RWPE2 (cell line): ENCODE measurements at regions not wholly inside any gene's neighbourhood (a gene's known extent, or its start where the extent isn't known, plus 50 kb on each side); places are given as distances from the start of the nearest gene placed in this dataset.

Experiments
- ATAC-seq: fragments of 200-7000 bp; cut with Tn5 transposase; 3 replicates; pipeline ENCODE4 v1.9.1; 2021; ENCODE audit warnings: low read depth
- DNase-seq: peaks from one replicate; pipeline ENCODE4 v3.0.0-alpha.2; 2020; ENCODE audit warnings: low spot score
- H3K27ac ChIP-seq: fragments of 450-650 bp; 2 replicates; pipeline ENCODE4 v1.5.1; 2017; ENCODE audit warnings: mild to moderate bottlenecking; ENCODE audit not compliant: poor library complexity, severe bottlenecking
- H3K27me3 ChIP-seq: fragments of 250-450 bp; sonication (Bioruptor Pico); 2 replicates; pipeline ENCODE4 v1.5.1; 2021; ENCODE audit warnings: mild to moderate bottlenecking, moderate library complexity; ENCODE audit not compliant: insufficient read depth, poor library complexity, severe bottlenecking
- H3K36me3 ChIP-seq: fragments of 250-450 bp; sonication (Bioruptor Pico); 2 replicates; pipeline ENCODE4 v1.5.1; 2020; ENCODE audit warnings: low read depth, mild to moderate bottlenecking, moderate library complexity
- H3K4me1 ChIP-seq: fragments of 250-450 bp; sonication (Bioruptor Pico); 2 replicates; pipeline ENCODE4 v1.5.1; 2021; ENCODE audit warnings: mild to moderate bottlenecking, moderate library complexity; ENCODE audit not compliant: insufficient read depth, poor library complexity, severe bottlenecking
- H3K4me3 ChIP-seq: fragments of 250-450 bp; sonication (Bioruptor Pico); 2 replicates; pipeline ENCODE4 v1.5.1; 2021; ENCODE audit warnings: mild to moderate bottlenecking, moderate library complexity; ENCODE audit not compliant: severe bottlenecking
- H3K9me3 ChIP-seq: fragments of 250-450 bp; sonication (Bioruptor Pico); 2 replicates; pipeline ENCODE4 v1.5.1; 2021; ENCODE audit warnings: mild to moderate bottlenecking, moderate library complexity; ENCODE audit not compliant: severe bottlenecking
- TF ChIP-seq, protein P1 (sequence below): fragments of 450-650 bp; IDR thresholded peaks from one replicate; pipeline ENCODE4 v1.5.1; 2017; ENCODE audit warnings: mild to moderate bottlenecking, moderate library complexity; ENCODE audit not compliant: poor library complexity, severe bottlenecking

DNA sequence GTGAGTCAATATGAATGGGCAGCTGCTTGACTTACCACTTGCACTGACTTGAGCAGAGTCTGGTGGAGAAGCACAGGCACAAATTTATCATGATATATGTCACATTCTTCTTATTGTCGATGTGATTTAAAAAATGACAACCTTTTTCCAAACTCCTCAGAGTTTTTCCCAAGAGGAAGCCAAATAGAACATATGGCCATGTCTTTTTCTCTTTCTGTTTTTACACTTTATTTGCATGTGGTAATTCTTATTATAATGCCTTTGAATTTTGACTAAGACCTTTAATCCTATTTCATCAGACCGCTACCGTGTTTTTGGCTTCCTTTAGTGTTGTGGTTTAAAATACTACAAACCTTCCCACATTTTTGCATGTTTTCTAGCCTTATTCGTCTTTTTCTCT lies 666.2 kb downstream of the PDCD6IP start:
- Histone ChIP-seq H3K27me3 (no peaks in the 10 kb centered on the region), H3K36me3 (no peaks in the 10 kb centered on the region), H3K4me1 (no peaks in the 10 kb centered on the region), H3K9me3 (no peaks in the 10 kb centered on the region), H3K4me3 (no peak overlapping the region), H3K27ac (no peak overlapping the region)
- ATAC-seq (no peak), DNase-seq (no peak)
- TF ChIP-seq, protein P1, sequence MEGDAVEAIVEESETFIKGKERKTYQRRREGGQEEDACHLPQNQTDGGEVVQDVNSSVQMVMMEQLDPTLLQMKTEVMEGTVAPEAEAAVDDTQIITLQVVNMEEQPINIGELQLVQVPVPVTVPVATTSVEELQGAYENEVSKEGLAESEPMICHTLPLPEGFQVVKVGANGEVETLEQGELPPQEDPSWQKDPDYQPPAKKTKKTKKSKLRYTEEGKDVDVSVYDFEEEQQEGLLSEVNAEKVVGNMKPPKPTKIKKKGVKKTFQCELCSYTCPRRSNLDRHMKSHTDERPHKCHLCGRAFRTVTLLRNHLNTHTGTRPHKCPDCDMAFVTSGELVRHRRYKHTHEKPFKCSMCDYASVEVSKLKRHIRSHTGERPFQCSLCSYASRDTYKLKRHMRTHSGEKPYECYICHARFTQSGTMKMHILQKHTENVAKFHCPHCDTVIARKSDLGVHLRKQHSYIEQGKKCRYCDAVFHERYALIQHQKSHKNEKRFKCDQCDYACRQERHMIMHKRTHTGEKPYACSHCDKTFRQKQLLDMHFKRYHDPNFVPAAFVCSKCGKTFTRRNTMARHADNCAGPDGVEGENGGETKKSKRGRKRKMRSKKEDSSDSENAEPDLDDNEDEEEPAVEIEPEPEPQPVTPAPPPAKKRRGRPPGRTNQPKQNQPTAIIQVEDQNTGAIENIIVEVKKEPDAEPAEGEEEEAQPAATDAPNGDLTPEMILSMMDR, result no peak

DNA sequence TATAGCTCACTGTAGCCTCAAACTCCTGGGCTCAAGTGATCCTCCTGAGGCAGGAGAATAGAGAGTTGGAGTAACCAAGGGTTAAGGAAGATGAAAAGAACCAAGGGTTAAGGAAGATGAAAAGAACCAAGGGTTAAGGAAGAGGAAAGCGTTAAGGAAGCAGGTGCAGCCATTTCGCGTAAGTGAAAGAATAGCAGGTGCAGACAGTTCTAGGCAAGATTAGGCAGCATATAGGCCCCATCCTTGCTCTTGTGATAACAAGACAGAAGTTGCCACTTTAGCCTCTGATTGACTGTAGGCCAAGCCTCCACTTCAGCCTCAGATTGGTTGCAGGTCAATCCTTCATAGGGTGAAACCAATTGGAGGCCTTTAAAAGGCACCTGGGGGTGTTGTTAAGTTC lies 677.4 kb downstream of the PDCD6IP start:
- no peak for DNase-seq
- TF ChIP-seq, protein P1, result no peak
- ATAC-seq, result no peak

DNA sequence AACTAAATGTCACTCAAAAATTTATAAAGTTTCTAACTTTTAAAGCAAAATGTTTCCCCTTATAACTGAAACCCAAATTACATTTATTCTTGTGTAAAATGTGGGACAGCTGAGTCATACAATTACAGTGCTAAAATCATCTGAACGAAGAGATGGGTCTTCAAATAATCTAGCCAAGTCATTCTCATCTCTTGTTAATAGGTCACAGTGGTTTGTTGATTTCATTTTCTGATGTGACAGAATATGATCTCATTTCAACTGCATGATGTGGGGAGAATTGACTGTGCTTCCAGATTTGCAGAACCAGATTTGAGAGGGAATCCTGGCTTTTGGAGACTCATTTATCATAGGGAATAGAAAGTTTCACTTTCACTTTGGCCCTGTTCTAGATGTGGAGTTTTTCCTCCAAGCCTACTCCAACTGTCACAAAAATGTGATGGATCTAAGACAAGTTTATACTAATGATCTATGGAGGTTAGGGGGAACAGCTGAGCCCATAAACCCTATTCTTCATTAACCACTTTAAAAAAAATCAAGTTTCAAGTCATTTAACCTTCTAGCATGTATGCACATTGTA lies 685.0 kb downstream of the PDCD6IP start:
- H3K36me3 ChIP-seq, result no peaks in the 10 kb centered on the region
- DNase-seq, result no peak
- H3K27ac ChIP-seq, result no peak overlapping the region
- no peak for ATAC-seq
- no peaks in the 10 kb centered on the region for H3K4me1 ChIP-seq
- no peaks in the 10 kb centered on the region for H3K9me3 ChIP-seq
- H3K4me3 ChIP-seq, result no peak overlapping the region
- H3K27me3 ChIP-seq, result no peaks in the 10 kb centered on the region
- TF ChIP-seq, protein P1, result no peak

More for the DNA sequence above, 677.4 kb downstream of the PDCD6IP start:
- Histone ChIP-seq H3K4me3 (no peak overlapping the region), H3K9me3 (no peaks in the 10 kb centered on the region), H3K36me3 (no peaks in the 10 kb centered on the region), H3K27ac (no peak overlapping the region), H3K4me1 (no peaks in the 10 kb centered on the region), H3K27me3 (no peaks in the 10 kb centered on the region)

DNA sequence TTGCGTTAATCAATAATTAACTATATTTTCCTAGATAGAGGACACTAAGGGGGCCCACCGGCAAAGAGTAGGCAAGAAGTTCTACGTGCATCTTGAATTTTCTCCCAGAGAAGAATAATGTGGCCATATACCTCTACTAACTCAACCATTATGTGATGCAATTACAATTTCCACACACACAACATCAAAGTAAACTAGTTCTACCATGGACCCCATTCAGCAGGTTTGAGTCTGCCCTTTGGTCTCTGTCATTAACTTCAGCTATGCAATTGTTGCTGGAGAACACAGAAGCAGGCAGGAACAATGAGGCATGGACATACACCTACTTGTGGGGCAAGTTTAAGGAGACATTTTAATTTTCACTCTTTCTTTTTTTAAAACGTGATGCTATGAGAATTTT lies 705.9 kb downstream of the PDCD6IP start:
- no peak for DNase-seq
- no peak for ATAC-seq
- H3K36me3 ChIP-seq, result no peaks in the 10 kb centered on the region
- TF ChIP-seq, protein P1, result no peak
- H3K9me3 ChIP-seq, result no peaks in the 10 kb centered on the region
- no peak overlapping the region for H3K27ac ChIP-seq
- no peak overlapping the region for H3K4me3 ChIP-seq
- H3K4me1 ChIP-seq, result no peaks in the 10 kb centered on the region
- no peaks in the 10 kb centered on the region for H3K27me3 ChIP-seq

DNA sequence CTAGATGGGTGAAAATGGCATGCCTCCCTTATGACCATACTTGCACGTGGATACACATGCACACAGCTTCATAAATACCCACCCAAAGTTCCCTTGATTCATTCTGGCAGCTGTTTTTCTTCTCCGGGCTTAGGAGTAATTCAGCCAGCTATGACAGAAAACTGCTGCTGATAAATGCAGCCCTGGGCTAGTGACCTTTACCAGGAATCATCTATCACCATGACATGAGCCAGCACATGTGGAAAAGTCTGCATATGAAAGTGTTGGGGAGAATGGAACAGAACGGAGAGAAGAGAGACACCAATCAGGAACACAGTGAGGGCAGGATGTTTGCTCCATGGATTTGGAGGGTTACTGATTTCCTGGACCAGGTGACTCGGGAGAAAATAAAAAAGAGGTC lies 706.3 kb downstream of the PDCD6IP start:
- ATAC-seq (no peak), DNase-seq (no peak)
- H3K4me1 ChIP-seq, result no peaks in the 10 kb centered on the region

More for the DNA sequence above, 706.3 kb downstream of the PDCD6IP start:
- Histone ChIP-seq H3K9me3 (no peaks in the 10 kb centered on the region), H3K27me3 (no peaks in the 10 kb centered on the region), H3K27ac (no peak overlapping the region), H3K4me3 (no peak overlapping the region), H3K36me3 (no peaks in the 10 kb centered on the region)
- TF ChIP-seq, protein P1, result no peak
